WTC11 (cell line): ENCODE measurements at regions not wholly inside any gene's neighbourhood (a gene's known extent, or its start where the extent isn't known, plus 50 kb on each side); places are given as distances from the start of the nearest gene placed in this dataset.

Experiments used
- CTCF ChIP-seq: fragments of 200-600 bp; IDR thresholded peaks from 2 replicates; pipeline ENCODE4 v1.8.0; 2022; ENCODE audit warnings: antibody characterized with exemption
- RELA ChIP-seq: sonication (generic); formaldehyde crosslinking; IDR thresholded peaks from 2 replicates; pipeline ENCODE4 v1.8.1; 2022; ENCODE audit warnings: missing genetic modification reagents, mild to moderate bottlenecking, borderline replicate concordance

GRCh38 chr13:105758918-105759860 is 776.3 kb downstream of the EFNB2 start:
- TF ChIP-seq RELA (CRISPR knock-in tag) = no peak
- no peak for TF ChIP-seq CTCF
